Adrenal gland (tissue), 9 donors: ENCODE measurements at regions not wholly inside any gene's neighbourhood (a gene's known extent, or its start where the extent isn't known, plus 50 kb on each side); places are given as distances from the start of the nearest gene placed in this dataset.

Source experiments
- DNase-seq, 7 donors: peaks; one replicate each; pipeline ENCODE4 v3.0.0-alpha.2; 2019 to 2020
- H3K27ac ChIP-seq, 5 donors: fragments of 200-600 bp; sonication (generic) in 4 of 5; 1 replicate in 3 of 5; 2 replicates in 2 of 5; pipeline versions ENCODE4 v1.5.1 to v1.8.0; 2016 to 2020; ENCODE audit warnings: mild to moderate bottlenecking in 1 of 5
- H3K27me3 ChIP-seq: fragments of 200-600 bp; 2 replicates; pipeline ENCODE4 v1.8.0; 2021
- H3K36me3 ChIP-seq, 2 donors: fragments of 200-600 bp; replicated peaks in 1 of 2; 1 replicate in 1 of 2; 2 replicates in 1 of 2; pipeline versions ENCODE4 v1.5.1 to v1.8.0; 2018 to 2022
- H3K4me1 ChIP-seq, 2 donors: fragments of 200-600 bp; replicated peaks in 1 of 2; 1 replicate in 1 of 2; 2 replicates in 1 of 2; pipeline versions ENCODE4 v1.5.1 to v1.8.0; 2018 to 2021
- H3K4me3 ChIP-seq, 4 donors: fragments of 200-600 bp; sonication (generic) in 3 of 4; one replicate each; pipeline ENCODE4 v1.5.1; 2016 to 2018
- H3K9me3 ChIP-seq, 3 donors: fragments of 200-600 bp; sonication (generic) in 1 of 3; replicated peaks in 1 of 3; 1 replicate in 2 of 3; 2 replicates in 1 of 3; pipeline versions ENCODE4 v1.5.1 to v1.8.0; 2016 to 2021
- POLR2A ChIP-seq, 2 donors: fragments of 450-650 bp; IDR thresholded peaks; one replicate each; pipeline ENCODE4 v1.6.1; 2017; ENCODE audit warnings: antibody characterized with exemption in 2 of 2, mild to moderate bottlenecking in 2 of 2, moderate library complexity in 1 of 2
- WGBS, 4 donors: extraction: QIAGEN DNeasy Blood & Tissue Kit in 2 of 4; methylation state at CpG; one replicate each; pipeline versions ENCODE4 v1.1.5 to v1.1.7; 2013 to 2017; 5-methylcytosine and 5-hydroxymethylcytosine counted together
- intact Hi-C, 2 donors: fragments of 100-400 bp; cut with DNase I; formaldehyde crosslinking; loops; one replicate each; pipeline versions ENCODE4 v1.14.1 to v1.15.0; 2022 to 2023
- TF ChIP-seq, protein P1 (sequence below), 6 experiments: fragments of 450-650 bp in 4 of 6; fragments of 200-600 bp in 2 of 6; sonication (generic) in 1 of 6; IDR thresholded peaks; 1 replicate in 5 of 6; 2 replicates in 1 of 6; pipeline versions ENCODE4 v1.5.1 to v1.8.0; 2016 to 2021; ENCODE audit warnings: antibody characterized with exemption in 6 of 6, mild to moderate bottlenecking in 2 of 6, moderate library complexity in 1 of 6
- donor health status: healthy with polysubstance abuse.
- donor health status: Bipolar disorder and iron deficiency.
- donor health status: DM: yes; HTN: yes; CAD: no.
- donor health status: DM: no; HTN: no; CAD: no.
- donor health status: DM: no; HTN: no; CAD: no.

- no peaks in the 10 kb centered on the region for H3K4me1 ChIP-seq
- H3K27ac ChIP-seq = no peak overlapping the region
- 78 to 88% (median 83%) methylated on average over 4 of the region's 4 CpGs for WGBS, 4 donors
- no peak overlapping the region for H3K4me3 ChIP-seq
- no peaks in the 10 kb centered on the region for H3K9me3 ChIP-seq
- no peaks in the 10 kb centered on the region for H3K27me3 ChIP-seq
- DNase-seq = no peak
- no peaks in the 10 kb centered on the region for H3K36me3 ChIP-seq
- TF ChIP-seq, protein P1, sequence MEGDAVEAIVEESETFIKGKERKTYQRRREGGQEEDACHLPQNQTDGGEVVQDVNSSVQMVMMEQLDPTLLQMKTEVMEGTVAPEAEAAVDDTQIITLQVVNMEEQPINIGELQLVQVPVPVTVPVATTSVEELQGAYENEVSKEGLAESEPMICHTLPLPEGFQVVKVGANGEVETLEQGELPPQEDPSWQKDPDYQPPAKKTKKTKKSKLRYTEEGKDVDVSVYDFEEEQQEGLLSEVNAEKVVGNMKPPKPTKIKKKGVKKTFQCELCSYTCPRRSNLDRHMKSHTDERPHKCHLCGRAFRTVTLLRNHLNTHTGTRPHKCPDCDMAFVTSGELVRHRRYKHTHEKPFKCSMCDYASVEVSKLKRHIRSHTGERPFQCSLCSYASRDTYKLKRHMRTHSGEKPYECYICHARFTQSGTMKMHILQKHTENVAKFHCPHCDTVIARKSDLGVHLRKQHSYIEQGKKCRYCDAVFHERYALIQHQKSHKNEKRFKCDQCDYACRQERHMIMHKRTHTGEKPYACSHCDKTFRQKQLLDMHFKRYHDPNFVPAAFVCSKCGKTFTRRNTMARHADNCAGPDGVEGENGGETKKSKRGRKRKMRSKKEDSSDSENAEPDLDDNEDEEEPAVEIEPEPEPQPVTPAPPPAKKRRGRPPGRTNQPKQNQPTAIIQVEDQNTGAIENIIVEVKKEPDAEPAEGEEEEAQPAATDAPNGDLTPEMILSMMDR (IDR thresholded peaks at IDR 0.05) = no peak
- no peak for TF ChIP-seq POLR2A (IDR thresholded peaks at IDR 0.05)
- intact Hi-C loops = no loop called here
These were observed 152.8 kb upstream of the FIGN start for GRCh38 chr2:163888591-163888990.

- H3K36me3 ChIP-seq = no peaks in the 10 kb centered on the region
- no peak for DNase-seq
These were observed 151.4 kb upstream of the FIGN start for GRCh38 chr2:163887182-163887581.

DNA sequence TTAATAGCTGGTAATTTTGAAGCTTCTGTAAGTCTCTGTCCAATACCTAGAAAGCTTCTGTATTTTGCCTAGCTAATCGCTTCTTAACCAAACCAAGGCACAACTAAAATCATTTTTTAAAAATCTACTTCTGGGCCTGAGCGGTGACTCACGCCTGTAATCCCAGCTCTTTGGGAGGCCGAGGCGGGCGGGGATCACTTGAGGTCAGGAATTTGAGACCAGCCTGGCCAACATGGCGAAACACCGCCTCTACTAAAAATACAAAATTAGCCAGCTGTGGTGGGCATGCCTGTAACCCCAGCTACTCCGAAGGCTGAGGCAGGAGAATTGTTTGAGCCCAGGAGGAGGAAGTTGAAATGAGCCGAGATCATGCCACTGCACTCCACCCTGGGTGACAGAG is 148.6 kb upstream of the FIGN start:
- no peaks in the 10 kb centered on the region for H3K9me3 ChIP-seq
- 92 to 96% (median 94%) methylated on average over 10 of the region's 10 CpGs for WGBS, 4 donors
- no peaks in the 10 kb centered on the region for H3K27me3 ChIP-seq
- H3K27ac ChIP-seq = no peak overlapping the region
- no peaks in the 10 kb centered on the region for H3K4me1 ChIP-seq
- TF ChIP-seq, protein P1 (IDR thresholded peaks at IDR 0.05) = no peak
- TF ChIP-seq POLR2A (IDR thresholded peaks at IDR 0.05) = no peak
- intact Hi-C loops = no loop called here
- no peak for DNase-seq
- no peaks in the 10 kb centered on the region for H3K36me3 ChIP-seq
- no peak overlapping the region for H3K4me3 ChIP-seq

More at GRCh38 chr2:163887182-163887581, 151.4 kb upstream of the FIGN start:
- intact Hi-C loops = no loop called here
- H3K4me1 ChIP-seq = no peaks in the 10 kb centered on the region
- H3K27ac ChIP-seq = no peak overlapping the region
- no peak for TF ChIP-seq POLR2A (IDR thresholded peaks at IDR 0.05)
- TF ChIP-seq, protein P1 (IDR thresholded peaks at IDR 0.05) = peak in 2 of 6 experiments; percentile 21 to 37
- no peaks in the 10 kb centered on the region for H3K9me3 ChIP-seq
- H3K27me3 ChIP-seq = no peaks in the 10 kb centered on the region
- no peak overlapping the region for H3K4me3 ChIP-seq

GRCh38 chr2:163878718-163879117 is 142.9 kb upstream of the FIGN start:
- 55 to 62% (median 58%) methylated on average over 4 of the region's 4 CpGs for WGBS, 4 donors
- Histone ChIP-seq H3K27ac (no peak overlapping the region), H3K36me3 (no peaks in the 10 kb centered on the region), H3K4me1 (no peaks in the 10 kb centered on the region), H3K9me3 (no peaks in the 10 kb centered on the region), H3K27me3 (no peaks in the 10 kb centered on the region), H3K4me3 (no peak overlapping the region)
- intact Hi-C loops = no loop called here
- TF ChIP-seq, protein P1 (IDR thresholded peaks at IDR 0.05) = peak; percentile 17 to 46 (median 42)
- TF ChIP-seq POLR2A (IDR thresholded peaks at IDR 0.05) = no peak
- DNase-seq = peak in 6 of 7 donors; percentile 16 to 70 (median 38)
